GM18499 (cell line): ENCODE measurements at regions not wholly inside any gene's neighbourhood (a gene's known extent, or its start where the extent isn't known, plus 50 kb on each side); places are given as distances from the start of the nearest gene placed in this dataset.
"Not testable (repeated sequence)": the region's sequence is repeated elsewhere in the genome, so short reads cannot be mapped to it uniquely, and the experiment has no call there.

Source experiments
- ATAC-seq: cut with Tn5 transposase; IDR thresholded peaks from one replicate; pipeline ENCODE4 v1.9.1; 2021; ENCODE audit warnings: moderate number of reproducible peaks; ENCODE audit not compliant: insufficient read depth, unreplicated experiment

DNA sequence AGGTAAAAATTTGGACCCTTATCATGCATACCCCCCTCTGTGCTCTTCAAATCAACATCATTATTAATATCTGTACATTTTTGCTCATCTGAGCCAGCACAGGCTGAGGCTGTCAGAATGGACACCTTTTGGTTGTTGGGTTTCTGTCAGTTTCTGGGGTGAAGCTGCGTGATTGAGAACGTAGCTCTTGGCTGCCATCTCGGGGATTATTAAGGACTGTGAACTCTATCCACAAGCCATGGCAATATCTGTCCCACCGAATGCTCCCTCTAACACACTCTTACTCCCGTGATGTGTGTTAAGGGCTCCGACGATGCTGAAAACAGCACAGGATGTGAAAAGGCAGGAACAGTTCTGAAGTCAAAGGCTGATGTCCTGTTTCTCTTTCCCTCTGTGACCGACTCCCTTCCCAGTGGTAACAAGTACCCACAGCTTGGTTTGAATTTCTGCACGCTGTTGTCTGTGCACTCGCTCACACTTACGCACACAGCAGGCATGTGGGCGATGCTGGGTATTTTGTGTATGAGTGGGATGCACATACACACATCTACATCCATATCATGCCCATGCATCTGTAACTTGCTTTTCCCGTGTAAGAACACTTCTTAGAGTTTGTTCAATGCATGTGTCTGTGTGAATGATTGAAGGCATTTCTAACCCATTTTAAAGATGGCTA, 405.6 kb downstream of the TMEM121 start:
- ATAC-seq = no peak

DNA sequence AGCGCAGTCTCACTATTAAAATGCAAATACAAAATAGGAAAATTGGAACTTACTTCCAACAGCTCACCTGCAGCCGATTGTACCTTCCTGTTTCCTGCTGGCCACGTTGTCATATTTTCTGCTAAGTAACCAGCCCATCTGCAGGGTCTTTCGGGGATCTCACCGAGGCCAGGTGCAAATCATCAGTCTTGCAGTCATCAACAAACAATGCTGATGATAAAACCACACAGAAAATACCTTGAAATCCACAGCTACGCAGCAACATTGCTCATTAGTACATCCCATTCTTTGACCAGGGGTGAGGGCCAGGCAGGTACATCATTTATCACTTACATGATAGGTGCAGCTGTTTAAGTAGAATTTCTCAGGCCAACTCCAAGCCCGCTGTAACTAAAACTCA, 406.9 kb downstream of the TMEM121 start:
- ATAC-seq = no peak

GRCh38 chr14:105935384-105935783, 409.0 kb downstream of the TMEM121 start:
- ATAC-seq = no peak

DNA sequence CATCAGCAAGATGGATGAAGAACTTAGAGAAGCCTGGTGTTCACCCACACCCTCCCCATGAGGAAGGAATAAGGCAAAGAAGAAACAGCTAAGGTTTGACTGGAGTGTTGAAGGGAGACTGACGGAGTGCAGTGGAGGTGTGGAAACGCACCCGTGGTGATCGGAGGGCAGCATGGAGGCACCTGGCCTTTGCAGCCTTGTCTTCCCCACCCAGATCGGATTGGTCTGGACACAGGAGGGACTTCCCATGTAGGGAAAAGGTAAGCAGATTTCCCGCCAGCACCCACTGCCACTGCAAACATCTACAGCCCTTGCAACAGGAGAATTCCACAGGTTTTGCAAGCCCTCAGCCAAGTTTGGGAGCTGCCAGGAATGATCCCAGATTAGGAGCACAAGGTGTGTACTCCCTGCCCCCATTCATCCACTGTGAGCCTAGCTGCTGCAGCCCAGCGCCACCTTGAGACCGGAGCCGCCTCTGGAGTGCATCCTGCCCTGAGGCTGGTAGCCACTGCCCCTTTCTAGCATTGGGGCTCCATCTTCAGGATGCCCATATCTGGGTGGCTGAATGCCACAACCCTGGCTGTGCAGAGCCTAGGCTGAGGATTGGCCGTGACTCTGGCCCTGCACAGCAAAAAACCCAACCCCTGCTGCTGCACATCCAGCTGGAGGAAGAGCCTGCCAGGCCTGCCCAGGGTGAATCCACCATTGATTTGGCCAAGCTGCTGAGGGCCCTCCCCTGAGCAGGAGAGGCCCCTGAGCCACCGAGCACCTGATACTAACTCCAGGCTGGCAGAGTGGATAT, 411.1 kb downstream of the TMEM121 start:
- no peak for ATAC-seq

DNA sequence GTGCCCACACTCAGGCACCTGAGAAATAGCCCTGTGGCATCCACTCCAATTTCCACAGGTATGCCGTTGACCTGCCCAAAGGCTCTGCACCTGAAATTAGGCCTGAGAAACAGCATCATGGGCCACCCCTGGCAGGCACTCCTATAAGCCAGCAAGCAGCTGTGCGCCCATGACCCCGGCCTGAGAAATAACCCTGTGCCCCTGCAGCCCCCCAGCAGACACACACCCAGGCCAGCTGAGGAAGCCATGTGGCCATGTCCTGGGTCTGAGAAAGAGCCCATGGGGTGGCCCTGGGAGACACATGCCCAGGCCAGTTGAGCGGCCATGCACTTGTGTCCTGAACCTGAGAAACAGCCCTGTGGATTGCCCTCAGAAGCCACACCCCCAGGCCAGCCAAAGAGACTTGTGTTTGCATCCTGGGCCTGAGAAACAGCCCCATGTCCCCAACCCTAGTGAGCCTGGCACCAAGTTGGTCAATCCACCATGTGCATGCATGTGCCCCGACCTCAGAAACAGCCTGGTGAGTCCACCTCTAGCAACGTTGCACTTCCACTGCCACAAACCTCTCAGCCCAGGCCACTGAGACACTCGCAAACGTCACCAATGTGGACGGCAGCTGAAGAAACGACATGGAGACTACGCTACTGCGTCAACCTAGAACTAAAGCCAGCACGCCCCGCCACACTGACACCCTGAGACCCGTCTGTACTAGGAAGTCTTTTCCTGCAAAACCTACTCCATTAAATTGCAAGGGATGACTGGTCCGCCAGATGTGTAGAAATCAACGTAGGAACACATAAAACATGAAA, 411.9 kb downstream of the TMEM121 start:
- no peak for ATAC-seq

DNA sequence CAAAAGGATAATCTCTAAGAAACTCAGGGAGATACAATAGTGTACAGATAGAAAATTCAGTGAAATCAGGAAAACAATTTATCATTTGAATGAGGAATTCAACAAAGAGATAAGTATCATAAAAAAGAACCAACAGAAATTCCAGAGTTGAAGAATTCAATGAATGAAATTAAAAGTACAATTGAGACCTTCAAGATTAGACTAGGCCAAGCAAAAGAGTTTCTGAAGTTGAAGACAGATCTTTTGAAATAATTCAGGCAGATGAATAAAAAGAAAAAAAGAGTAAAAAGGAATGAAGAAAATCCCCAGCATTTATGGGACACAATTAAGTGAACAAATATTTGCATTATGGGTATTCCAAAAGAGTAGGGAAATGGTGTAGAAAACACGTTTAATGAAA, 412.6 kb downstream of the TMEM121 start:
- ATAC-seq = no peak

GRCh38 chr14:105939810-105940508, 413.6 kb downstream of the TMEM121 start:
- no peak for ATAC-seq

- ATAC-seq = no peak
Measured at GRCh38 chr14:105940534-105941225, 414.3 kb downstream of the TMEM121 start.

DNA sequence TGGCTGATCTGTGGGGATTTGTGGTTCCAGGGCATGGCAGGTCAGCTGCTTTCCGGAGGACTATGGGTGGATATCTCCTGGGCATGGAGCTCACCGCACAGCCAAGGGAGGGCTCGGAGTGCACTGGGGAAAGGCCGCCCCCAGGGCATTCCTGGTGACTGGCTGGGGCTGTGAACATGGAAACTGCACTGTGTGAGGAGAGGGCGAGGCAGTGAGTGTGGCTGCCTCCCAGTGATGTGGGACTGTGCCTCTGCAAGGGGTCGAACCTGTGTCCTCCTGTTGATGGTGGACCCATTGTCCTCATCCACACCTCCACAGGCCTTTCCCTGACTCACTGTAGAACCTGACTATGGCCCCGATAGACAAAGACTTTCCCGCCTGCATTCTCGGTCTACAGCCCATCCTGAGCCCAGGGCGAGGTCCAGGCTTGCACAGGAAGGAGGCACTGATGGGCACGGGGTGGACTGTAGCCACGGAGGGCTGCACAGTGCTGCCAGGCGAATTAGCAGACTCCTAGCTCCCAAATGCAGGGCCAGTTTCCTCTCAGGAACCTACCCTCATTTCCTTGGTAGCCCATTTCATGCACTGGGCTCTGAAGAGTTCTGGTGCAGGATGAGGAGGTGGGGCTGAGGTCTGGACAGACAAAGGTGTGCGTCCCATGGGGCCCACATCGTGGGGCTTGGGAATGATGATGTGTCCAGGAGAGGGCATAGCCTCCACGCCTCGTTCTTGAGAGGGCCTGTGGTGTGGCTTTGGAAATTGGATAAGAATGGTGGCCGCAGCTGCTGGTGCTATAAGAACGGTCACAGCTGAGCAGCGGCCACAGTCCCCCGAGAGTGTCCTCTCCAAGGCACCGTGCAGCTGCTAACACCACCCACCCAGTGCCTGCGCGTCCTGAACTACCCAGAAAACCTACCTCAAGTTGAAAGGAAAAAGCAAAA, 415.1 kb downstream of the TMEM121 start:
- ATAC-seq = no peak

- not testable (repeated sequence) for ATAC-seq
Measured at GRCh38 chr14:105942725-105943124, 416.3 kb downstream of the TMEM121 start.

GRCh38 chr14:105943973-105944602, 417.7 kb downstream of the TMEM121 start:
- ATAC-seq = no peak

GRCh38 chr14:105944632-105945610, 418.5 kb downstream of the TMEM121 start:
- ATAC-seq = no peak

GRCh38 chr14:105945896-105946295, 419.5 kb downstream of the TMEM121 start:
- no peak for ATAC-seq

- ATAC-seq = no peak
Measured at GRCh38 chr14:105947599-105947998, 421.2 kb downstream of the TMEM121 start.

DNA sequence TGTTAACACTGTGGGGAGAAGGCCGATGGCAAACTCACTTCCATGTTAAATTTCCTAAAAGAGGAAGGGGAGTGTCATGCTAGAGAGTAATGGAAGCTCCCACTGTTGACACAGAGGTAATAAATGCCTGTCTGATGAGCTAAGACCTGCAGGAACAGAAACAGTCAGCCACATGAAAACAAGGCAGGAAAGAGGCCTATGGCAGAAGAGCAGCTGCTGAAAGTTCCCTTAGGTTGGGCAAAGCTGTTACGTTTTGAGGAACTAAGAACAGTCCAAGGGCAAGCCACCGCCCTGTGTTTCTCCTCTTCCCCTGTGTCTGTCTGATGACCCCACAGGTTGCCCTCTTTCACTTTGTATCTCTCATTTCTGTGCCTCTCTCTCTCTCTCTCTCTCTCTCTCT, 422.6 kb downstream of the TMEM121 start:
- not testable (repeated sequence) for ATAC-seq

- ATAC-seq = not testable (repeated sequence)
Measured at GRCh38 chr14:105950364-105950892, 424.0 kb downstream of the TMEM121 start.

DNA sequence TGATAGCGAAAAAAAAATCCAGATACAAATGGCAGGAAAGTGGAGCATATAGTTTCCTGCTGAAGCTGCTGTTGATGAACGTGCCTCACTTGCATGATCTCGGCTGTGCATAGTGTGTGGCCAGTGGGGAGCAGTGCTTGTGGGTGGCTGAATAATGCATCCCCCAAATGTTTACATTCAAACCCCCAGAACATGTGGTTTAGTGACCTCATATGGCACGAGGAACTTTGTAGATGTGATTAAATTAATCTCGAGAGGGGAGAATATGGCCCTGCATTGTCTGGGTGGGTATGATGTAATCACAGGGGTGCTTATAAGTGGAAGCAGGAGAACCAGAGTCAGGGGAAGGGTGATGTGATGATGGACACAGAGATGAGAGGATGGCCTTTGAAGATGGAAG, 425.0 kb downstream of the TMEM121 start:
- ATAC-seq = no peak
